ENCODE measurements at regions not wholly inside any gene's neighbourhood (a gene's known extent, or its start where the extent isn't known, plus 50 kb on each side); places are given as distances from the start of the nearest gene placed in this dataset.

DNA sequence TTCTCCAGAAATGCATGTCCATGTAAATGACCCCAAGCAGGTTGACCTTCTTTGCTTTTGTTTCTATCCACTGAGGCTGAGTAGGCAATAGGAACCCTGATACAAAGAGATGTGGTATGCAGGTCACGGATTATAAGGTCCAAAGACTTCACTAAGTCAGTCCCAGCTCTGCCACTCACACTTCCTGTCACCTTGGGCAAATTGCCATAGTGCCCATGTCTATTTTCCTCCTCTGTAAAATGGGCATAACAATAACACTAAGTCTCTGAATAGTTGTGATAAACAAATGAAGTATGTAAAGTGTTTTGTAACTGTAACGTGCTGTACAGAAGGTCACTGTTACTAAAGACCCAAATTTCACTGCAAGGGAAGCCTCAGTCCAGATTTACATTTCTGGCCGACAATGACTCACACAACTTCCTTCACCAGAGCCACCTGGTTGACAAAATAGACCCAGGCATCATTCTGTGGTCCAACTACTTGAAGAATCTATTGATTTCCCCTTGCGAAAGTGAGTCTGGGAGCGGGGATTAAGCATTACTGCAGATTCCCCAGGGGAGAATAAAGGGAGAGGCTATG, 175.4 kb upstream of the LPP start:
- no peak for DNase-seq

DNA sequence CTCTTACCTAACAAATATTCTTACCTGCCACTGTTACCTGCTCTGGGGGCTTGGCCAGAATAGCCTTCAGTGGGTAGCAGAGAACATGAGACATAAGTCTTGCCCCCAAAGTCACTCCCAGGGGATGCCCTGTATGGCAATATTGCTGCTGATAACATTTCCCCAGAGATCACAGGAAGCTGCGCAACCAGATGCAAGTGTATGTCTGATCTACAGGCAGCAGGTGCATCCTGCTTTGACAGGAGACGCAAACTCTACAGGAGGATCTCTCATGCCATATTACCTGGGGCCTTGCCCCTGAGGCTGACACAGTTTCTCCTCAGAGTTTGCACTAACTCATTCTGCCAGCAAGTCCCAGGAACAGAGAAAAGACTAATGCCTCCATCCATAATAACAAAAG, 174.4 kb upstream of the LPP start:
- DNase-seq, result peak; percentile 35

DNA sequence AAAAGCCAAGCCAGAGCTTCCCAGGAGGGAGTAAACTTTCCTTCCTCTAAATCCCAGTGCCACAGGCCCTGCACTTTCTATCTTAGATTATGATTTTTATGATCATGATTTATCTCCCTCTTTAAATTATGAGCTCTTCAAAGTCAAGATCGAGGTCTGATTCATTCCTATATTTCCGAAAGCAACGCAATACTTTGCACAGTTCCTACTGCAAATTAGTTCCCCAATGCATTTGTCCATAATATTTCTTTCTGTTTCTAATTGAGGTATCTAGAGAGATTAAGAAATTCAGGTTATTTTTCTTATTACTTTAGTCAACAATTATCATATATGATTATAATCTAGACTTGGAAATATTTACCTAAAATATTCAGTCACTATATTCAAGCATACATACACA, 173.1 kb upstream of the LPP start:
- no peak for DNase-seq

DNA sequence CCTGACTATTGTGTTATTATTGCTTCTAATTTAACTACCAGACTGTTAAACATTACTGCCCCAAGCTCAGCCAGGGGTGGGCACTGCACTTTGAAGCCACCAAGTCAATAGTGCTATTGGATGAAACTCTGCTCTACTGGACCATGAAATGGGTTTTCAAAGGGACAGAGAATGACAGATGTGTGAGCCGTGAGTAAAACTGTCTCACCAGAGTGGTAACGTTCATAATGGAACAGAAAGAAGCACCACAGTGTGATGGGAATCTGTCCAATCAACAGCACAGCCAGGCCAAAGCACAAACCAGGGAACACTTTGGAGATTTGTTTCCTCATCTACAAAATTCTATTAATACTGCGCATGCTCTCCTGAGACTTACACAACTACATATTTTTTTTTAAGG, 171.8 kb upstream of the LPP start:
- no peak for DNase-seq

DNA sequence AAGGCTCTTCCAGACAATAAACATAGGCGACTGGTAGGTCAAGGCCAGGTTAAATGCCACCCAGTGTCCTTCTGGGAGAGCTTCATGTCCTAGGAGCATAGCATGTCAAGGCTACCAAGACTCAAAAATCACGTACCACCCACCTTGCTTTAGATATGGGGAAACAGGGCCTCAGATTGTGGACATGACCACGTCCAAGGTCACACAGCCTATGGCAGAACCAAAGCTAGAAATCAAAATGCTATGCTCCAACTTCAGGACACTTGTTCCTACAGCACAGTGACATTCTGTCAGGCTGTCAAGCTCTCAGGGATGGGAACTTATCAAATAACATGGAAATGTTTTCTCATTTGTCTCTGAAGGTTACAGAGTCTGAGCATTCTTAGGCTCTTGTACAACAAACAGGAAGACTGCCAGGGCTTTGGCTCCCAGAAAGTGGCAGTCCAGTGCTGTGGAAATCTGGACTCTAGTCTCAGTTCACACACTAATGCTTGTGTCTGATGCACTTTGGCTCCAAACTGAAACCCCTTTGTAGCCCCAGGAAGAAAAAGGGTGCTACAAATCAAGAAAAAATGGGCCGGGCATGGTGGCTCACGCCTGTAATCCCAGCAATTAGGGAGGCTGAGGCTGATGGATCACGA, 170.4 kb upstream of the LPP start:
- DNase-seq, result no peak

DNA sequence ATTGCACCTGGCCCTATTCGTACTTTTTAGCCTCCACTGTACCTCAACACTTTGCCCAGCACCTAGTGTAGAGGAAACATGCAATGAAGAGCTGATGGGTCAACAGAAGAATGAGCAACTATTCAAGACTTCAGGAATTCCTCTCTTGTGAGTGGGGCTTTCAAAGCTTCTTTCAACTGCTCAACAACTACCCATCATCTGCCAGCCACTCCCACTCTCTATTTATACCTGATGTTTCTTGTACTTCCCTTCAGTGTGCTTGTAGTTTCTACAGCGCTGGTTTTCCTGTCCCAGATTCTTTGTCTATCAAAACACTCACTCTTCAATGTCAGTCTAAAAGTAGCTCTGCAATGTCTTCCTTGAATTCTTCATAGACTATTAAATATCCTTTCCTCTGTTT, 168.3 kb upstream of the LPP start:
- no peak for DNase-seq

DNA sequence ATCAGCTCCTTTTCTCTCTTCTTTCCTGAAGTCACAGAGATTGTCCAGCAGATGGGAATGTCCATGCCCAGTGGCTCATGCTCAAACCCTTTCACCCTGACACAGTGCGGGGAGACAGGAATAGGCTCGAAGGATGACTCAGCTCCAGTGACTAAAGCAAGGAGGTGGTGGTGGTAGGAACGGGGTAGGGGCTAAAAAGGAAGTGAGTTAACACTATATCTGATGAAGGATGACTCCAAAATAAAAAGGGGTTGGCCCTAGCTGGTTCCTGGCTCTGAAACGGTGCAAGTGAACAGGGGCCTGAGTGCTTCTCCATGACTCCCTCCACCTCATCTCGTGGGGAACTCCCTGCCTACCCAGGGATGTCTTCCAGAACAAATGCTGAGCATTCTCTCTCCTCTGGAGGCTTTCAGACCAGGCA, 167.4 kb upstream of the LPP start:
- no peak for DNase-seq

DNA sequence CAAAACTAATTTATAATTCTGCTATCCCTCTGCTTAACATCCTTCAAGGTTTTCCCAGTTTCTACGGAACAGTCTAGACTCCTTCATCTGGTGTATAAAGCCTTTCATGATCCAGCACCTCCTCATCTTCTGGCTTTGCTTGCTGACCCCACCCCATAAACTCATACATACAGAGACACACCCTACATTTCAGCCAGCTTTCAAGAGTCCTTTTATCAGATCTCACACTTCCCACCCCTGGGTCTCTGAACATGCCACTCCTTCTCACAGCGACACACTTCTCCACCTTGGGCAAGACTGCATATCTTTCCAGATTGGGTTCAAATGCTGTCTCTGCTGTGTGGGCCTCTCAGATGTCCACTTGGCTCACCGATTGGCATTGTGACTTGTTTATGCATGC, 166.8 kb upstream of the LPP start:
- no peak for DNase-seq

DNA sequence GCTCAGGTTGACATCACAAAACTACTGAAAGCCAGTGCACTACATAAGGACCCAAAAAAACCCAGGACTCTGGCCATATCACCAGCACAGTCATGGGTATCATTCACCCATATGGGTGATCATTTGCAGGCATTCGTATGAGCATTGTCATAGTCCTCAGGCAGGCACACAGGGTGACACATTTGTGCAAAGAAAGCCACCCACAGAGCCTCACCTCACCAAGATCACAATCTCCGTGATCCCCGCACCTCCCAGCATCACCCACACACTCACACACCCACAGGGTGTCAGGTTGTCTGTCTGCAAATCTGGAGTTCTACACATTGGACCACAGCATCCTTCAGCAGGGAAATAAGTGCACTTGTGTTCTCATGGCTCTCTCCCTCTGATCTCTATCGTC, 166.0 kb upstream of the LPP start:
- DNase-seq, result no peak

DNA sequence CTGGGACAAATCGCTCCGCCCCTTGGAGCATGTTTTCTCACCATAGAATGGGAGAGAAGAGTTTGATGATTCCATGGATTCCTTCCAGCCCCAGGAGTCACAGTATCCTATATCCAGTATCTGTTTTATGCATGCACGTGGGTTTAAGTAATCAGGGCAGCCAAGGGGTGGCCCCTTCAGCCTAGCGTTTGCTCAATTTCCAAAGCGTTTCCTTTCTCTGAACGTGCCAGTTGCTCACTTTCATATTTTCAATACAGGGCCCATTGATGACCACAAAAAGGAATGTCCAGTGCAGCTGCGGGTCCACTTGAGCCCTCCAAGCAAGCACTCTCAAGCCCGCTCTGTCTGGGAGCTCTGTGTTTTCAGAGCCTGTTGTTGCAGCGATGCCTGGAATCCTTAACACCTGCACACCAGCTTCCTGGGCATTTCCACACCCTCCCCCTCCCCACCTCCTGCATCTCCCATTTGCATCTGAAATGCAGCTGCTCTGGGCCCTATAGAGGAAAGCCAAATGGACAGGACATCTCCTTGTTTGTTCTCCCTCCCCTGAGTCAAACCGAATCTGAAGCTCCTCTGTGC, 164.3 kb upstream of the LPP start:
- peak; percentile 29 for DNase-seq

DNA sequence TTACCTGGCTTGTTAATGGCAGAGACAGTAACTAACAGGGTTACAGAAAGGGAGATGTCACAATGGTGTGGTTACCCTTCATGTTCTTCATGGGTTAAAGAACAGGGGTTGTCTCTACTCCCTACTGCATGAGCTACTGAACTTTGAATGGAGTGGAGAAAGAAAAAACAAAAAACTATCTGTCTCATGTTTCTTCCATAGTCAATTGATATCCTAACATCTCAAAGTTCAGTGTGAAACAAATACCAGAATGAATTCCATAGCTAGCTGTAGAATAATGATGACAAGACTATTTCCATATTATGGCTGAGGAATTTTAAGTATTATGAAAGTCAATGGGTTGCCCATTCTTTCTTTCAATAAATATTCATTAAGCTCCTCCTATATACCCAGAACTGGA, 161.3 kb upstream of the LPP start:
- DNase-seq, result no peak

DNA sequence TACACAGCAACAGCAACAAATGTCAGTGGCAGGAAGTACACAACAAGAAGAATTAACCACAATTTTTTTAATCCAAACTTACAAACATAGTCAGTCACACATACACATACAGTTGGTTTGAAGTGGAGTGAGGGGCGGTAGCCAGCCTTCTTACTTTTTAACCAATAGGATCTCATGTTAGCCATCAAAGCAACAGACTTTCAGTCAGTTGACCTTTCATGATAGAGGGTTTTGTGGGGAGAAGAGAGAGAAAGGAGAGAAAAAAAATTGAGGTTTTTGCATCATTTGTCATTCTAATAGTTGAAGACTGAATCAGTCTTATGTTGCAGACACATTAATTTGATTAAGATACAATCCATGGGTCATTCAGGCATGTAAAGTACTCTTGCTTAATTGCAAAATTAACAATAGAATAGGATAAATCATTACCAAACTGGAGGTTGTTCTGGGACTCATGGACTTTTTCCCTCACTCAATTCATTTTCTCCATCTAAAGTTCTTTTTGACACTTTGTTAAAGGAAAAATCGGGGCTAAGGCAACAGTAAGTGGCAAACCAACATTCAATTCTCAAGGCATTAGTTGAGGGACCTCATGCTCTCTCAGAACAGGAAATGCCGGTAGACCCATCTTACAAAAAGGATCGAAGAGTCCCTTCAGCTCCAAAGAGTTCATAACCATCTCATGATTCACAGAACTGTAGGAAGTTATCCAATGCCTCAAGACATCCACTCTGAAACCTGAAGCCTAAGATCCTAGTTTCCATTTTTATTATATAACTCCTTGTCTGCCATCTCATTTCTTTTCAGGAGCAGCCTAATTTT, 159.5 kb upstream of the LPP start:
- DNase-seq, result no peak

DNA sequence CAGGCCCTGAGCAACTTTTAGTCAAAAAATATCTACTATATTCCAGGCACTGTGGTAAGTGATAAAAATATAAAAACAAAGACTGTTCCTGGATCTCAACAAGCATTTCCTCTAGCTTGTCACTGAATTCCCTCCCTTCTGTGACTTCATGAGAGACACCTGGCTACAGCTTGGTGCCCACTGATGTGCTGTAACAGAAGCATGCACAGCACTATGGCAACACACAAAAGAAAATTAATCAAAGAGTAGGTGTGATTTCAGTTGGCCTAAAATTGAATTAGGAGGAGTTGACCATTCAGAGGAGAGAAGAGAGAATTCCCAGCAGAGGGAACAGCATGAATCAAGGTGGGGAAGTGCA, 158.9 kb upstream of the LPP start:
- DNase-seq, result no peak

DNA sequence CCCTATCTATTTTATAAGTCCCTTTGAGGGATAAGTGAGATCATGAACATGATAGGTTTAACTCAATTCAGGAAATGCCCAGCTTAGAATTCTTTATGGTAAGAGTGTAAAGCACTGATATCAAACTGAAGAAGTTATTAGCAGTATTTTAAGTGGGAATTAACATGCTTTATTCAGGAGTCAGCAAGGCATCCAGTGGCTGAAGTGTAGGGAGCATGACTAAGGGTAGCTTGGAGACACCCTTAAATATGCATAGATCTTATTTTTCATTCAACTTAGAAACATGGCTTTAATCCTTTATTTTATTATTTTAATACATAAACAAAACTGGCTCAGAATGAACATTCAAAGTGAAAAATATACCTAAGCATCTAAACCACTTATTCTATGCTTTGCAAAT, 158.3 kb upstream of the LPP start:
- DNase-seq, result no peak

DNA sequence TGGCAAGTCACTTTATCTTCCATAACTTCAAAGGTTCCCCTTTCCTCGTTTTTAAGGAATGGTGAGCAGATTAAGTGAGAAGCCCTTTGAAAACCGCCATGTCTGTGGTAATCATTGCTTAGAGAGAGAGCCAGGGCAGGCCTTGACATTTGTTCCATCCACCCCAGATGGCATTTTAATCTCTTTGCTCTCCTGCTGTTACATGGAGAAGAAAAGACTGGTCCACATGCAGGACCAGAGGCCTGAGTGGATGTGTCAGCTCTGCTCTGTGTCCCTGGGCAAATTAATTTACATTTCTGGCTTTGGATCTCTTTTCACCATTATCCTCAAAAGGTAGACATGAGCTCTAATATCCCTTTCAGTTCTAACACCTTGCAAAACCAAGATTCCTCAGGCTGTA, 157.3 kb upstream of the LPP start:
- no peak for DNase-seq

DNA sequence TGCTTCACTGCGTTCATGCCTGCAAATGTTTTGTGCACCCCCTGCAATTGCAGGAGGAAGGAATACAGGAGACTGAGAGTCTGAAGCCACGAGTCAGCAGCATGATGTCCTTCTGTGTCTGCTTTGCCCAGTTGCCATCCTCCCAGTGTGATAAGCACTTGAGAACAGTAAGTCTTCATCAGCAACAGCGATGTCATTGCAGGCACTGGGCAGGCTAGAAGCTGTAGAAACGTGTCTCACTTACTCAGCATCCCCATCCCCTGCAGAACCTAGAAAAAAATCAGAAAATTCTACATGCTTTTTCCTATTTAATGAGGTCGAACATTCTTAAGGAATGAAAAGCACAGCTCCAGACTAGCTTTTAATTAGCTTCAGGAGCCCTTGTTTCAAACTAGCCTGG, 156.5 kb upstream of the LPP start:
- DNase-seq, result no peak

DNA sequence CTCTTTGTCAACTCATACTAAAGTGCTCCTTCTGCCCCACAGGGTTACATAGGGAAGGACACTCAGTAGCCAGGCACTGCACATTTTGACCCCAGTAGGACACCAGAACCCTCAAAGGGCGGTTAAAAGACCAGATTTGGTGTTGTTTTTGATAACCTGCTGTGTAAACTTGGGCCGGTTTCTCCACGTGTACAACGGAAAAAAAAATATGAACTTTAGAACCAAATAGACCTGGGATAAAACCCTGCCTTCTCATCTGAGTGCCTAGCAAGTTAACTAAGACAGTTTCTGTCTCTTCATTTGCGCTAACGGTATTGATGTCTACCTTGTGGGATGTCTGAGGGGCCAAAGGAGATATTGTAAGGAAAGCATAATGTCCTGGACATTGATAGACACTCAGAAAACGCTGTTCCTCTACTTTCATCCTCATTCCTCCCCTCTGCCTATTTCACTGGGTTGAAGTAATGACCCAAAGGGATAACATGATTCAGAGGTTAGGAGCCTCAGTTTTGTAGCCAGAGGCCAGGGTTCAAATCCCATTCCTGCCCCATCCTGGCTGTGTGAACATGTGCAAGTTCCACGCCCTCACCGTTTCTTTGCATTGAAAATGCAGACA, 155.9 kb upstream of the LPP start:
- DNase-seq, result no peak

DNA sequence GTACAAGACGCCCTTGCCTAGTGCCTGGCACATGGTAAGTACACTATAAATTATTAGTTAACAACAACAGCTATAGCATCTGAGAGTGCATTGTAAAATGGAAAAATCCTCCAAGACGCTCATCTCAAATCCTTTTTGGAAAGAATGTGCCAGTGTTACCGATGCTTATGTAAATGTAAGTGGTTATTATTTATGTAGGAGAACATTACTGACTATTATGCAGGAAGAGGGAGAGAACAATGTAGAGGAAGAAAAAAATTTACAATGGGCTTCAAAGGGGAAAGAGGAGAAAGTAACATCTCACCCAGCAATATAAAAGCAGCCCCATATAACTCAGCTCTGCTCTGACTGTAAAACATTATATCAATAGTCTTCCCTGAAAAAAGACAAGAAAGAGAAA, 155.3 kb upstream of the LPP start:
- DNase-seq, result no peak

DNA sequence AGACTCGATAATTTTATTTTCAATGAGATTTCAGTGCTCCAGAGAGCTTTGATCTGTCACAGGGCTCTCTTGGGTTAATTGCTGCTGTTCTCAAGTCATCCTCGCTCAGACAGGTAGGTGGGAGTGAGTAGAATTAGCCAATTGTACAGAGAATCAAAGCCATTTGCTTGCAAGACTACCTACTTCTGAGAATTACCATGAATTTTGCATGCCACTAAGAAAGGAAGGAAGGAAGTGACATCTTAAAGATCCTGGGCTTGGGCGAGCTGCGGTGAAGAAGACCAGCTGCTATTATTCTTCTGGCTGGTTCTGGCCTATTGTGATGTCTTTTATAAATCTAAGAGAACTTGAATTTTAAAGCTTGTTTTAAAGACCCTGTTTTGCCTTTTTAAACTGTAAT, 154.1 kb upstream of the LPP start:
- DNase-seq, result no peak

DNA sequence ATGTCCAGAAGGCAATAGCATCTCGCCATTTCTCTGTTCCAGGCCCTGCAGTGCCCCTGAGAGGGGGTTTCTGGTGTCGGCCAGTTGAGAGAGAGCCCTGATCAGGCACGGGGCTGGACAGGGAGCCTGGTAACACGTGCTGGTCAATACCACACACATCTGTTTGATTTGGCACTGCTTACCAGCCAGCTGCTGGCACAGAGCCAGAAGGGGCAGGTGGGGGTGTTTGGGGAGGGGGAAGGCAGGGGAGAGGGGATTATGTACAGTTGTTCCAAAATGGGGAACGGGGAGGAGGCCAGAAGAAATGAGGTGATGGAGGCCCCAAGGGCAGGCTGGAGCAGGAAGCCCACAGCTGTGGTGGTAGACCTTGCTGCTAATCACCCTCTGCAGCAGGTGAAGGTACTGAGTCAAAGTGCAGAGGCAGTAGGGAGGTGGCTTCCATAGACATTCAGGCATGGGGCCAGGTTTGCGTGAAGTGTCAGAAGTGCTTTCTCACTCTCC, 153.5 kb upstream of the LPP start:
- DNase-seq, result peak; percentile 65

DNA sequence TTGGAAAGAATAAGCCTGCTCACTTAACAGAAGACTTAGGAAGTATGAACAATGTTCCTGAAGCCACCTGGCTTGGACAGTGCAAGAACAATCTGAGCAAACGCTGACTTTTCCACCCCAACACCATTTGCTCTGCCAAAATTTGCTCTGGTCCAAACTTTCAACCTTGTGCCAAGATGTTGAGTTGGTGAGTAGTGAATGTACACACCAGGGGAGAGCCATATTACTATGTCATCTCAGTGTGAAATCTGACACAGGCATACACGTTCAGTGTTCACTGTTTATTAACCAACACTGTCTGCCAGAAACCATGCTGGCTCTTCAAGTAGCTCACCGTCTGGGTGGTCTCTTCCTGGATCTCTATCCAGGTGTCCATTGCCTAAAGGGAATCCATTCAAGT, 152.9 kb upstream of the LPP start:
- no peak for DNase-seq

DNA sequence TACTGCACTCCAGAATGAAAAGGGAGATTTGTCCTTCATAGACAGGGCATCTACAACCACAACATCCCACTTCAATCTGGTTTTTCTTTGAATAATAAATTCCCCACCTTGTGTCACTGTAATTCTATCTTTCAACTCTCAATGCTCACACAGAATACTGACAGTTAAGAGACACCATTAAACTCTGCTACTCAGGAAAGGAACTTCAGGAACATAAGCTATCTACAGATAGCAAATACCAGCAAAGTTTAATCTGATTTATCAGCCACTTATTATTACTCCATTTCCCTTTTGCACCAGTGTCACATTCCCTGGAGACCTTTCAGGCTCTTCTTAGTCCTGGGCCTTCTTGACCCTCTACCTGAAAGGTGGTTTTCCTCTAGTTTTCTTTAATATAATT, 152.0 kb upstream of the LPP start:
- no peak for DNase-seq

DNA sequence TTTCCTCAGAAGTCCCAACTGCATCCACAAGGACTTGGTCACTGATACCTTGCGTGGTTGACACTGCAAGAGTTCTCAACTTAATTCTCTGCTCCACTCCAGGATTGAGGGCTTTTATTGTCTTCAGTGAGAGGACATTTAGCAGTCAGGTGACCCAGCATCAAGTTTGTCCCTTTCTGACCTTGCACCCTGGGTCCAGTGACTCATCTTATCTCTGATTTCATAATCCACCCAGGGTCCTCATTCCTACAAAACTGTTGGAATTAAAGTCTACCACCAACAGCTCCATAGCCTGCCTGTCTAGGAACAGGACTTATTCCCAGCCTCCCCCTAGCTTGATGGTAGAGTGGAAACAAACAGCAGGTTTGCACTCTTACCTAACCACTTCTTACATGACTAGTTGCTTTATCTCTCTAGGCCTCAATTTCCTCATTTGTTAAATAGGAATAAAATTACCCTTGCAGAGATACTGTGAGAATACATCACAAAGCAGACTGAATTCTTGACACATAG, 151.3 kb upstream of the LPP start:
- DNase-seq, result no peak

Measured in femur (tissue), 1 donor.